GM12872 (cell line): ENCODE measurements at regions not wholly inside any gene's neighbourhood (a gene's known extent, or its start where the extent isn't known, plus 50 kb on each side); places are given as distances from the start of the nearest gene placed in this dataset.

ENCODE experiments used
- TF ChIP-seq, protein P1 (sequence below): IDR thresholded peaks from 3 replicates; pipeline ENCODE4 v1.5.1; 2011; ENCODE audit warnings: low read depth, mild to moderate bottlenecking, low read length, moderate library complexity; ENCODE audit not compliant: insufficient read depth

DNA sequence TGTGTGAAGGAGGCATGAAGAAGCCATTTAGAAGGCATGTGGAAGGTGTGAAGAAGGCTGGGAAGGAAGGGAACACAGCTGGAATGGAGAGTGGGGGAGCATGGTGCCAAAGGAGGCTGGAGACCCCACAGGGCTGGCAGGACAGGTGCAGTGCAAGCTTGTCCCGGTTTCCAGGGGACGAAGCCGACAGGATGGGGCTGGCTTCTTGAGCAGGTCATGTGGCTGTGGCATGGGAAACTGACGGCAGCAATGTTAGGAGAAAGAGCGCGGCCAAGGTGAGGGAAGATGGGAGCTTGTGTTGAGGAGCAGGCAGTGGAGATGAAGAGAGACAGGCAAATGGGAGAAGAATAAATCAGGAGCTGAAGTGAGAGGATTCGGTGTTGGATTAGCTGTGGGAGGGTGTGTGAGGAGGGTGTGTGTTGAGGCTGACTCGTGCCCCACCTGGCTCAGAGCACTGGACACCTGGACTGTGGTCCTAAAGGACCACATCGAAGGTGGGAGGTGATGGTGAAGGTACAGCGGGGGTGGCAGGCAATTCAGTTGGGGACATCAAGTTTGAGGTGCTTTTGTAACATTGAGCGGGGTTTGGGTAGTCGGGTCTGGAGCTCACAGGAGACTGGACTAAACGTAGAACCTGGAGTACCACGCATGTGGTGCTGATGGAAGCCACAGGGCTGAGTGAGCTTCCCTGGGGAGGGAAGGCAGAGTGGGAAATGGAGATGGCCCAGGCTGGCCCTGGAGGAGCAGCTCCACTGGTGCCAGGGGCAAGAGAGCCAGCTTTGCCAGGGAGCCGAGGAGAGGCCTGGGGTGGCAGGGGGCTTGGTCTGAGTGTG lies 165.6 kb upstream of the HDAC4 start:
- TF ChIP-seq, protein P1, sequence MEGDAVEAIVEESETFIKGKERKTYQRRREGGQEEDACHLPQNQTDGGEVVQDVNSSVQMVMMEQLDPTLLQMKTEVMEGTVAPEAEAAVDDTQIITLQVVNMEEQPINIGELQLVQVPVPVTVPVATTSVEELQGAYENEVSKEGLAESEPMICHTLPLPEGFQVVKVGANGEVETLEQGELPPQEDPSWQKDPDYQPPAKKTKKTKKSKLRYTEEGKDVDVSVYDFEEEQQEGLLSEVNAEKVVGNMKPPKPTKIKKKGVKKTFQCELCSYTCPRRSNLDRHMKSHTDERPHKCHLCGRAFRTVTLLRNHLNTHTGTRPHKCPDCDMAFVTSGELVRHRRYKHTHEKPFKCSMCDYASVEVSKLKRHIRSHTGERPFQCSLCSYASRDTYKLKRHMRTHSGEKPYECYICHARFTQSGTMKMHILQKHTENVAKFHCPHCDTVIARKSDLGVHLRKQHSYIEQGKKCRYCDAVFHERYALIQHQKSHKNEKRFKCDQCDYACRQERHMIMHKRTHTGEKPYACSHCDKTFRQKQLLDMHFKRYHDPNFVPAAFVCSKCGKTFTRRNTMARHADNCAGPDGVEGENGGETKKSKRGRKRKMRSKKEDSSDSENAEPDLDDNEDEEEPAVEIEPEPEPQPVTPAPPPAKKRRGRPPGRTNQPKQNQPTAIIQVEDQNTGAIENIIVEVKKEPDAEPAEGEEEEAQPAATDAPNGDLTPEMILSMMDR = no peak

DNA sequence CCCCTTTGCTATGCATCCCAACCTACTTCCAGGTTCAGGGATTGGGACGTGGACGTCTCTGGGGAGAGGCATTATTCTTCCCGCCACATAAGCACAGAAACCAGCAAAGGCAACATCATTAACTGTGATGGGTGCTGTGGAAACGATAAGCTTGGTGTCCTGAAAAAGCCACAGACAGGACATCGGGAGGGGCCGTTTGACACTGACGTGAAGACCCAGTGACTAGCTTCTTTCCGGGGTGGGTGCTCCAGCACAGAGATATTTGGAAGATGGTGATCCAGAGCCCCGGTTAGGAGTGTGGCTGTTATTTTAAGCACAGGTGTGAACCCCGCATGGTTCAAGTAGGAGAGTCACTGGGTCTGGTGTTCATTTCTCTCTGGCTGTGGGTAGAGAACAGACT lies 163.8 kb upstream of the HDAC4 start:
- TF ChIP-seq, protein P1 = no peak

DNA sequence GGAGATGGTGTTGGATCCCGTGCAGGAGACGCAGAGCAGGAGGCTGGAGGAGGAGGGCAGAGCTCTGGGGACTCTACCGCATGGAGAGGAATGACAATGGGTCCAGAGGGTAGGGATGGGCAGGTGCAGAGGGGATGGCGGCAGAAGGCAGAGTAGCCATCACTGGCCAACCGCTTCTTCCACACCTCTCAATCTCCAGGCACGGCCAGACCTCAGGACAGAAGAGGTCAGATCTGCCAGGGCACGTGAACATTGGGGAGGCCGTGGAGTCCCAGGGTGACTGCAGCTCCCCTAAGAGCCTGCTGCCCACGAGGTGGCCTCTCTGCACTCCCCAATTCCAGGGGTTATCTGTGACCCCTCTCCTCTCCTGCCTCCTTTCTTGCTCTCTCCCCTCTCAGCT lies 162.7 kb upstream of the HDAC4 start:
- TF ChIP-seq, protein P1 = no peak

DNA sequence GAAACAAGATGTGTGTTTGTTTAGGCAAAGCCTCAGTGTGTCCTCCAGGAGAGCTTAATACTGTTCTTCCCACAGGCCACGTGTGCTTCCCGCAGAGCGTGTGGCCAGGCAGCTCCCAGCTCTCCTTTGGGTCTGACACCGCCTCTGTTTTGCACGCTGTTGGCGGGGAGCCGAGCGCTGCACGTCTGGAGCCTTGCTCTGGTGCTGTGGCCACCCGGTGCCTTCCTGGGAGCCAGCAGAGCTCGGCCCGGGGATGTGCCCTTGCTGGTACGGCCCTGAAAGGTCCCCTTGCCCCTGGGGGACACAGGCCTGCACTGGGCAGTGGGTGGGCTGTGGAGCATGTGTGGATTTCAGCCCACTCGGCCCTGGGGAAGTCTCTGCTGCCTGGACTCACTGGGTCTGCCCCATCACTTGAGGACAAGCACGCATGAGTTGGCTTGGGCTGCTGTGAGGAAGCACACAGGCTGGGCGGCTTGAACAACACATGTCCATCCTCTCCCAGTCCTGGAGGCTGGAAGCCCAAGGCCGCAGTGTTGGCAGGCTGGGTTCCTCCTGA lies 160.7 kb upstream of the HDAC4 start:
- TF ChIP-seq, protein P1 = no peak

DNA sequence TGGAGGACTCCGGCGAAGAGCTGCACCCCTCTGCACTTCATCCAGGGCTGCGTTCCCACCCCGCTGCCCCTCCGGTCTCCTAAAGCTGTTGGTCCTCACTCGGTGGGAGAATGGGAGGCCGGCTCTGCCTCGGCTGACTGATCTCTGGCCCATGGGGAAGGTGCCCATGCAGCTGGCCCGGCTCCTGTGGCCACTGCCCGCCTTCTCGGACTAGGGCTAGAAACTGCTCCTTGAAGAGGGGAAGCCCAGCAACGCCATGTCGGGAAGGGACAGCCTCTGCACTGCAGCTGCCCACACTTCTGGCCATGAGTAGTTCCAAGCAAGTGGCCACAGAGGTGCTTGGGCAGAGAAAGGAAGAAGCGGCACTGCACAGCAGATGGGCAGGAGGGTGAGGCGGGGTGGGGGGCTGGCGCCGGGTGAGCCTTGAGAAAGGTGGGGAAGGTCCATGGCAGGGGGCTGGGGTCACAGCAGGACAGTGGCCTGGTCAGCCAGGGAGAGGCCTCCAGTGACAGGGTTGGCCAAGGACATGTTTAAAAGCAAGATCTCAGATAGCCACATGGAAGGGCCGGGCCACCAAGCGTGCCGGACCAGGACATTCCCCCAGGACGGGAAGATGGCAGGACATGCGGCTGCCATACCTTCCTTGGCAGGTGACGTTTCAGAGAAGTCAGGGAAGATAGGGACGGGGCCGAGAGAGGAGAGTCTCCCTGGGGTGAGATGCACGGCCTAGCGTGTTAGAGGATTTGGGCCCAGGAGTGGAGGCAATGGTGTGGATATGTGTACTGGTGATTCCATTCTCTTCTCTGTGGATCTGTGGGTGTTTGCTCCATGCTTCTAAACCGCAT lies 158.8 kb upstream of the HDAC4 start:
- TF ChIP-seq, protein P1 = no peak

DNA sequence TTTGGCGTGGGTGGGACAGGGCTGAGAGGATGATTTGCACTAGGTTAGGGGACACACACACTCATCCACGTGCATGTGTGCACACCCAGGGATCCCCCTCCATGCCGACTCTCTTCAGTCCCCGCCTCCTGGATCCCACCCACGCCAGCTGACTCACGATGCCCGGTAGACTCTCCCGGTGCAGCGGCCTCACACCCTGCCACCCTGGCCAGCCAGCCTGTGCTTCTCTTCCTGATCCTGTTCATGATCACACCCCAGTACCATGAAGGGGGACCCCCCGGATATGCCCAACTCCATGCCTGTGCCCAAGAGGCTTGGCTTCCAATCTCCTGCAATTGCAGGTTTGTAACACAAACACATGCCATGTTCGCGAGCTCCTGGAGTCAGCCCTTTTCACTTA lies 157.8 kb upstream of the HDAC4 start:
- TF ChIP-seq, protein P1 = no peak

DNA sequence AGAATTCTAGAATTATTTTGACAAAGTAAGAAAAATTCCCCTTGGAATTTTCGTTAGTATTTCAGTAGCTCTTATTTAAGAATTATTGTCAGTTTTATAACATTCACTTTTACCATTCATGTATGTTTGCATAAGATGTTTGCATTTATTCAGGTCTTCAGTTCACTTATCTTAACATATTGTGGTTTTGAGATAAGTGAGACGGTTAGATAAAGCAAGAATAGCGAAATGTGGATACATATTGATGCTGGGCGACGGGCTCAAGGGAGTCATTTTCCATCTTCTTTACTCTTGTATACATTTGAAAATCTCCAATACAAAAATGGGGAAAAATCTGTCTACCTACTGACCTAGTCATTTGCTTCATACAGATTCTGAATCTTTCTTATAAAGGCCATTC lies 156.7 kb upstream of the HDAC4 start:
- TF ChIP-seq, protein P1 = no peak
